NT2/D1 (cell line): ENCODE measurements at regions not wholly inside any gene's neighbourhood (a gene's known extent, or its start where the extent isn't known, plus 50 kb on each side); places are given as distances from the start of the nearest gene placed in this dataset.

Source experiments
- DNase-seq: peaks from one replicate; pipeline ENCODE4 v3.0.0-alpha.2; 2011; ENCODE audit warnings: low read depth, low spot score
- H3K27me3 ChIP-seq: 2 replicates; pipeline ENCODE4 v1.6.0; 2011; ENCODE audit warnings: mild to moderate bottlenecking; ENCODE audit not compliant: insufficient read length, insufficient read depth
- H3K36me3 ChIP-seq: 2 replicates; pipeline ENCODE4 v1.6.1; 2011; ENCODE audit warnings: mild to moderate bottlenecking, low read length, mixed read lengths; ENCODE audit not compliant: insufficient read depth, insufficient read length
- H3K4me1 ChIP-seq: 2 replicates; pipeline ENCODE4 v1.5.1; 2011; ENCODE audit not compliant: insufficient read depth, insufficient read length
- H3K4me3 ChIP-seq: 2 replicates; pipeline ENCODE4 v1.5.1; 2011; ENCODE audit warnings: low read depth; ENCODE audit not compliant: insufficient read length
- H3K9ac ChIP-seq: 2 replicates; pipeline ENCODE4 v1.6.0; 2011; ENCODE audit warnings: low read depth; ENCODE audit not compliant: insufficient read length
- H3K9me3 ChIP-seq: 2 replicates; pipeline ENCODE4 v1.5.1; 2011; ENCODE audit warnings: mild to moderate bottlenecking, low read length; ENCODE audit not compliant: insufficient read depth
- SUZ12 ChIP-seq: IDR thresholded peaks from 2 replicates; pipeline ENCODE4 v1.6.1; 2011; ENCODE audit not compliant: insufficient read length, insufficient read depth; ENCODE audit errors: extremely low read depth
- YY1 ChIP-seq: IDR thresholded peaks from 2 replicates; pipeline ENCODE4 v1.6.1; 2011; ENCODE audit not compliant: insufficient read length, insufficient read depth
- ZNF274 ChIP-seq: IDR thresholded peaks from 2 replicates; pipeline ENCODE4 v1.6.1; 2011; ENCODE audit warnings: mild to moderate bottlenecking, low read depth, low read length

DNA sequence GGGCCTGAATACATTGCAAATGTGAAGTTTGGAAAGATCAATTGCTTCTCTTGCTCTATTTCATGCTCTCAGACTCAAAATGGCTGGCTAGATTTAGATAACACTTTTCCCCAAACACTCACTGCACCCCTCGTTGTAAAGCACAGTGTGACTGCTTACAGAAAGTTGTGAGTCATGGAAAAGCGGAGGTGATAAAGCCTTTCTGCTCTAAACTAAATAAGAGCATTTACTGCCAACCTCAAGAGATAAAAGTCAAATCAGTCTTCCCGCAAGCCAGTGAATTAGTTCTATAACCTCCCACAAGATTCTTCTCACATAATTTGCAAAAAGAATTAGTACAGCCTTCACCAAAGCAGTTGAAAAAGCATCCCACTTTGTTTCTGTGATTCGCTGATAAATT is 168.7 kb downstream of the WT1 start:
- Histone ChIP-seq H3K9ac (no peak overlapping the region), H3K4me3 (no peak overlapping the region), H3K36me3 (no peaks in the 10 kb centered on the region), H3K4me1 (no peaks in the 10 kb centered on the region), H3K9me3 (no peaks in the 10 kb centered on the region), H3K27me3 (no peaks in the 10 kb centered on the region)
- no peak for DNase-seq
- TF ChIP-seq YY1 (no peak), ZNF274 (no peak), SUZ12 (no peak)

DNA sequence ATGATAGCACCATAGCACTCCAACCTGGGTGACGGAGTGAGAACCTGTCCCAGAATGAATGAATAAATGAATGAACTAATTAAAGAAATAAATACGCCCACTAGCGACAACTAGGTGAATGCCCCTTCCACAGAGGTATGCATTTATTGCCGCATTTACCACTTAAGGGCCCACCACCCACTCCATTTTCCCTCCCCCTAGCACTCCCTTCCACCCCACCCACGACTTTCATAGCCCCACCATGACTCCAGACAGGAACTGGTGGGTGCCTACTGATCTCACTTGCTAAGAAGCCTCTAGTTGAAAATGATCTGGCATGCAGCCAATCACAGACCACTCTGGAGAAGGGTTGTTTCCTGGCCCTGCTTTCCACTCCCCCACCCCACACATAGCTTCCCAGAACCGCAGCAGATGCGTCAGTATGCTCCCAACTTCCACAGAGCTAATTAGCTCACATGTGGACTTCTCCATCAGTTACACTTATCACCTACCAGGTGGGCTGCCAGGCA is 167.6 kb downstream of the WT1 start:
- H3K36me3 ChIP-seq: no peaks in the 10 kb centered on the region
- no peak overlapping the region for H3K9ac ChIP-seq
- no peaks in the 10 kb centered on the region for H3K9me3 ChIP-seq
- no peaks in the 10 kb centered on the region for H3K27me3 ChIP-seq
- DNase-seq: no peak
- no peak overlapping the region for H3K4me3 ChIP-seq
- TF ChIP-seq YY1: no peak
- no peak for TF ChIP-seq ZNF274
- no peak for TF ChIP-seq SUZ12
- no peaks in the 10 kb centered on the region for H3K4me1 ChIP-seq

DNA sequence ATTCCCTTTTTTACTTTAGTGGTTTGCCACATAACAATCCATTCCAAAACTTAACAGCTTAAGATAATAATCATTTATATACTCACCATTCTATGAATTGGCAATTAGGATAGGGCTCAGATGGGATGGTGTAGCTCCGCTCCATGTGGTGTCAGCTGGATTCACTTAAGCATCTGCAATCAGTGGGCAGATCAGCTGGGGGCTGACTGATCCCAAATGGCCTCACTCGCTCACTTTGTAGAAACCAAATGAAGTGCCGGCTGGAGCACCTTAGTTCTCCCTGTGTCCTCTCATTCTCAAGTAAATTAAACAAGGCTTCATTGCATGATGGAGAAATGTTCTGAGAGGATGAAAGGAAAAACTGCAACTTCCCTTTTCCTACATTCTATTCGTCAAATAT is 161.4 kb downstream of the WT1 start:
- Histone ChIP-seq H3K4me3 (no peak overlapping the region), H3K27me3 (no peaks in the 10 kb centered on the region), H3K4me1 (no peaks in the 10 kb centered on the region), H3K36me3 (no peaks in the 10 kb centered on the region), H3K9ac (no peak overlapping the region), H3K9me3 (no peaks in the 10 kb centered on the region)
- no peak for DNase-seq
- TF ChIP-seq ZNF274 (no peak), YY1 (no peak), SUZ12 (no peak)

DNA sequence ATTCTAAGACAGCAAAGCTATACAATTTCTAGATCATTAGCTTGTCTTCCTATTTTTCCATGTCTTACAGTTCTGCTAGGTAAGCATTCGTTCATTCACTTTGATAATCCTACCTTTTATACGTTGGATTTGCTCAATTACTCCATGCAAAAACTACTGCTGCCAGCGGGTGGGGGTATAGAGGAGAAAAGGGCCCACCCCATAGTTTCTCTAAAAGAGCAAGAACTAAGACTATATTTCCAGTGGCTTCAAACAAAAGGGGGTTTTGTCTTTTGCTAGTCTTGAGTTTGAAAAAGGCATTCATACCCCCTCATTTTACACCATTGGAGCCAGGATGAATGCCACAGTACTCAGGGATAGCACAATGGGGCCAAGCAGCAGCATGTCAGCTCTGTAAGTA is 155.7 kb downstream of the WT1 start:
- Histone ChIP-seq H3K9me3 (no peaks in the 10 kb centered on the region), H3K4me3 (no peak overlapping the region), H3K4me1 (no peaks in the 10 kb centered on the region), H3K9ac (no peak overlapping the region), H3K36me3 (no peaks in the 10 kb centered on the region), H3K27me3 (no peaks in the 10 kb centered on the region)
- no peak for DNase-seq
- no peak for TF ChIP-seq YY1
- no peak for TF ChIP-seq ZNF274
- no peak for TF ChIP-seq SUZ12

DNA sequence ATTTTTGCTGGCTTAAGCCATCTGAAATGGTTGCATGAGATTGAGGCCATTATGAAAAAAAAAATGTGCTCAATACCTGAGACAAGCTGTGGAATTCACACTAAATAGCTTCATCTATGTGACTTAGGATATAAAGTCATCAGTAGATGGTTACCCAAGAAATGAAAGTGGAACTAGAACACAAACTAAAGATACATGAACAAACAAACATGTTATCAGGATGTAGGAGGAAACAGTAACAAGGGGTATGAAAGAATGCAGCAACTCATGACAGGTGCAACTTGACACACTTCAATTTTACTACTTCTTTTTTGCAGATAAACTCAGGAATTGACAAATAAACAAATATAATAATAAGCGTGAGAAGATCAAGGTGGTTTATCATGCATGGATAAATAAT is 155.0 kb downstream of the WT1 start:
- H3K27me3 ChIP-seq: no peaks in the 10 kb centered on the region

DNA sequence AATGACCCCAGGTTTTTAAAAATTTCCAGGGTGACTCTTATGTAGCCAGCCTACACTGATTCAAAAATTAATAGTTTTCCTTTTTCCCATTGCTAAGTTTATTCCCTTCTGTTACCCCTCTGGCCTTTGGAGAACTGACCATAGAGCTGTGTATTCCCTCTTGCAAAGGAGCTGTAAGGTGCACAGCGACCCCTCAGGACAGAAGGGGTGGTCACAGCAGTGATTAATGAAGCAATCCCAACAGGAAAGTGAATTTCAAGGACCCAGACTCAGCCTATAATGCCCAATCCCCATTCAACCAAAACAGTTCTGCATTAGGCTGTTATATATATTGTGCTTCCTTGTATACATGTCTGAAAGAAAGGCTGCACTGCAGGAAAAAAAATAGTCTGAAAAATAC is 147.1 kb downstream of the WT1 start:
- no peak for TF ChIP-seq ZNF274
- no peaks in the 10 kb centered on the region for H3K36me3 ChIP-seq
- H3K4me1 ChIP-seq: no peaks in the 10 kb centered on the region
- no peaks in the 10 kb centered on the region for H3K27me3 ChIP-seq
- H3K9me3 ChIP-seq: peaks cover 2% of the 10 kb centered on the region; the same call in 1 of the 2 replicates
- DNase-seq: no peak
- no peak overlapping the region for H3K4me3 ChIP-seq
- no peak overlapping the region for H3K9ac ChIP-seq

More for the DNA sequence above, 155.0 kb downstream of the WT1 start:
- no peak for TF ChIP-seq ZNF274
- no peak for TF ChIP-seq YY1
- no peak for TF ChIP-seq SUZ12
- no peak for DNase-seq
- Histone ChIP-seq H3K4me1 (no peaks in the 10 kb centered on the region), H3K4me3 (no peak overlapping the region), H3K9ac (no peak overlapping the region), H3K36me3 (no peaks in the 10 kb centered on the region), H3K9me3 (no peaks in the 10 kb centered on the region)

DNA sequence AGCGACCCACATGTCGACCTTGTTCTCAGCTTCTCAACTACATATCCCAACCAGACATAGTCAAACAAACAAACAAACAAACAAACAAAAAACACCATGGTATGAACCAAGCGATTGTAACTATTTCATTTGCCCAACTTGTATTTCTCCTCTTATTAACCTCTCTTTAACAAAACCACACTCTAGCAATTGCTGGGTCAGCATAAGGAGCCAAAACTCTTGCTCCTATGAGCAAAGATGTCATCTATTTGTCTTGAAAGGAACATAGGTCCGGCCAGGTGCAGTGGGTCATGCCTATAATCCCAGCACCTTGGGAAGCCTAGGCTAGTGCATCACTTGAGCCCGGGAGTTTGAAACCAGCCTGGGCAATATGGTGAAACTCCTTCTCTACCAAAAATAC is 145.6 kb downstream of the WT1 start:
- TF ChIP-seq ZNF274: no peak
- TF ChIP-seq SUZ12: no peak
- no peak for TF ChIP-seq YY1
- no peaks in the 10 kb centered on the region for H3K27me3 ChIP-seq
- no peaks in the 10 kb centered on the region for H3K4me1 ChIP-seq

DNA sequence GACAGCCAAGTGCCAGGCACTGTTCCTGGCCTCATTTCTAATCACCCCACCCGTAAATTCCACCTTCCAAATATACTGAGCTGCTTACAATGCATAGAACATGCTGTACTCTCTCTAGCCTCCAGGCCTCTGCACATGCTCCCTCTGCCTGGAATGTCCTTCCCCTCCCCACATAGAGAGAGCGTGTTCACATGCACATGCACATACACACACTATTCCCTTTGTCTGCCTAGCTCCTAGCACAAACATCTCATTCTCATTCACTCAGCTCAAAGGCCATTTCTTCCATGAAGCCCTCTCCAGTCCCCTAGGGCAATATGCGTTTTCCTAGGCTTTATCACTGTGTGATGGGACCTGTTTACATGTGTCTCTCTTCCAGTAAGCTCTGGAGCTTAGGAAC is 144.6 kb downstream of the WT1 start:
- TF ChIP-seq ZNF274 (no peak), SUZ12 (no peak), YY1 (no peak)
- Histone ChIP-seq H3K36me3 (no peaks in the 10 kb centered on the region), H3K9ac (no peak overlapping the region), H3K27me3 (no peaks in the 10 kb centered on the region), H3K9me3 (peaks cover 7% of the 10 kb centered on the region; the same call in 1 of the 2 replicates), H3K4me1 (no peaks in the 10 kb centered on the region), H3K4me3 (no peak overlapping the region)
- DNase-seq: no peak

More for the DNA sequence above, 145.6 kb downstream of the WT1 start:
- Histone ChIP-seq H3K9me3 (peaks cover 7% of the 10 kb centered on the region; the same call in 1 of the 2 replicates), H3K4me3 (no peak overlapping the region), H3K36me3 (no peaks in the 10 kb centered on the region), H3K9ac (no peak overlapping the region)
- DNase-seq: no peak
